PC-9 (cell line): ENCODE measurements at regions not wholly inside any gene's neighbourhood (a gene's known extent, or its start where the extent isn't known, plus 50 kb on each side); places are given as distances from the start of the nearest gene placed in this dataset.

Experiments used
- BruUV-seq: library from RNA; stranded (reverse); fragments of 400-500 nt; replicated peaks from 2 replicates; lab custom pipeline; 2021; lab: Mats Ljungman, UMichigan
- CTCF ChIA-PET: fragments of 300-600 bp; sonication (Branson Sonifier 250); formaldehyde crosslinking; loops from one replicate; lab custom pipeline; 2022; ENCODE audit warnings: antibody characterized with exemption; lab: Charles Lee
- POLR2A ChIA-PET: fragments of 300-600 bp; sonication (Branson Sonifier 250); formaldehyde crosslinking; loops from one replicate; lab custom pipeline; 2022; ENCODE audit warnings: antibody characterized with exemption; ENCODE audit not compliant: unreplicated experiment; lab: Charles Lee
- DNase-seq, 2 experiments: peaks; one replicate each; pipeline versions ENCODE4 v3.0.0 to v3.0.0-alpha.2; 2015 to 2022; ENCODE audit warnings: mixed read lengths in 1 of 2
- H2AFZ ChIP-seq: fragments of 200-600 bp; sonication (generic); 2 replicates; pipeline ENCODE4 v1.8.1; 2017; ENCODE audit warnings: antibody characterized with exemption
- H3F3A ChIP-seq: fragments of 200-600 bp; sonication (generic); 2 replicates; pipeline ENCODE4 v1.8.1; 2017; ENCODE audit warnings: antibody characterized with exemption, mild to moderate bottlenecking, low read depth; ENCODE audit not compliant: insufficient read depth
- H3K27ac ChIP-seq: fragments of 200-600 bp; sonication (generic); 2 replicates; pipeline ENCODE4 v1.6.1; 2016; ENCODE audit warnings: mixed run types
- H3K27me3 ChIP-seq: fragments of 200-600 bp; sonication (generic); 2 replicates; pipeline ENCODE4 v1.6.1; 2016; ENCODE audit warnings: low read depth, mixed run types; ENCODE audit not compliant: insufficient read depth
- H3K36me3 ChIP-seq: fragments of 200-600 bp; sonication (generic); 2 replicates; pipeline ENCODE4 v1.6.1; 2016; ENCODE audit warnings: low read depth, mixed run types
- H3K4me1 ChIP-seq: fragments of 200-600 bp; sonication (generic); replicated peaks from 2 replicates; pipeline ENCODE4 v1.6.1; 2016; ENCODE audit warnings: mixed run types; ENCODE audit not compliant: insufficient read depth
- H3K4me2 ChIP-seq: fragments of 200-600 bp; sonication (generic); 2 replicates; pipeline ENCODE4 v1.6.1; 2017; ENCODE audit warnings: mixed run types
- H3K4me3 ChIP-seq: fragments of 200-600 bp; sonication (generic); 2 replicates; pipeline ENCODE4 v1.6.1; 2016; ENCODE audit warnings: mixed run types
- H3K79me2 ChIP-seq: fragments of 200-600 bp; sonication (generic); 2 replicates; pipeline ENCODE4 v1.6.1; 2017; ENCODE audit warnings: low read depth, mixed run types
- H3K9me2 ChIP-seq: fragments of 200-600 bp; sonication (generic); 2 replicates; pipeline ENCODE4 v1.8.1; 2017; ENCODE audit warnings: mild to moderate bottlenecking; ENCODE audit not compliant: insufficient read depth
- H3K9me3 ChIP-seq: fragments of 200-600 bp; sonication (generic); 2 replicates; pipeline ENCODE4 v1.8.1; 2016; ENCODE audit warnings: low read depth; ENCODE audit not compliant: insufficient read depth
- H4K20me1 ChIP-seq: fragments of 200-600 bp; sonication (generic); 2 replicates; pipeline ENCODE4 v1.8.1; 2017; ENCODE audit not compliant: insufficient read depth
- EZH2 ChIP-seq: fragments of 200-600 bp; sonication (generic); IDR thresholded peaks from 2 replicates; pipeline ENCODE4 v1.8.0; 2017; ENCODE audit warnings: antibody characterized with exemption, low read depth
- intact Hi-C: fragments of 100-400 bp; cut with micrococcal nuclease; formaldehyde crosslinking; loops from one replicate; pipeline ENCODE4 v1.10.0; 2022; ENCODE audit not compliant: unreplicated experiment
- TF ChIP-seq, protein P1 (sequence below): fragments of 200-600 bp; sonication (generic); conservative IDR thresholded peaks from 2 replicates; pipeline ENCODE4 v1.6.1; 2017; ENCODE audit warnings: mixed run types, antibody characterized with exemption, mild to moderate bottlenecking, moderate library complexity

- CTCF ChIA-PET = no interaction called here
- TF ChIP-seq EZH2 = no peak
- TF ChIP-seq, protein P1, sequence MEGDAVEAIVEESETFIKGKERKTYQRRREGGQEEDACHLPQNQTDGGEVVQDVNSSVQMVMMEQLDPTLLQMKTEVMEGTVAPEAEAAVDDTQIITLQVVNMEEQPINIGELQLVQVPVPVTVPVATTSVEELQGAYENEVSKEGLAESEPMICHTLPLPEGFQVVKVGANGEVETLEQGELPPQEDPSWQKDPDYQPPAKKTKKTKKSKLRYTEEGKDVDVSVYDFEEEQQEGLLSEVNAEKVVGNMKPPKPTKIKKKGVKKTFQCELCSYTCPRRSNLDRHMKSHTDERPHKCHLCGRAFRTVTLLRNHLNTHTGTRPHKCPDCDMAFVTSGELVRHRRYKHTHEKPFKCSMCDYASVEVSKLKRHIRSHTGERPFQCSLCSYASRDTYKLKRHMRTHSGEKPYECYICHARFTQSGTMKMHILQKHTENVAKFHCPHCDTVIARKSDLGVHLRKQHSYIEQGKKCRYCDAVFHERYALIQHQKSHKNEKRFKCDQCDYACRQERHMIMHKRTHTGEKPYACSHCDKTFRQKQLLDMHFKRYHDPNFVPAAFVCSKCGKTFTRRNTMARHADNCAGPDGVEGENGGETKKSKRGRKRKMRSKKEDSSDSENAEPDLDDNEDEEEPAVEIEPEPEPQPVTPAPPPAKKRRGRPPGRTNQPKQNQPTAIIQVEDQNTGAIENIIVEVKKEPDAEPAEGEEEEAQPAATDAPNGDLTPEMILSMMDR = no peak
Measured at GRCh38 chr3:99143493-99143892, 242.0 kb upstream of the DCBLD2 start.

GRCh38 chr3:99134986-99135385 lies 233.5 kb upstream of the DCBLD2 start:
- Histone ChIP-seq H3K27me3 (no peaks in the 10 kb centered on the region), H3K4me1 (peaks cover 8% of the 10 kb centered on the region), H4K20me1 (no peaks in the 10 kb centered on the region), H3K79me2 (no peaks in the 10 kb centered on the region), H3F3A (peaks cover under 1% of the 10 kb centered on the region; the same call in 1 of the 2 replicates), H3K9me3 (no peaks in the 10 kb centered on the region; the same call in 1 of the 2 replicates), H3K27ac (no peak overlapping the region), H3K4me2 (no peak overlapping the region), H3K9me2 (no peaks in the 10 kb centered on the region), H2AFZ (no peak overlapping the region), H3K4me3 (no peak overlapping the region), H3K36me3 (no peaks in the 10 kb centered on the region)
- TF ChIP-seq, protein P1 = no peak
- TF ChIP-seq EZH2 = no peak
- ChIA-PET CTCF (interaction anchor here (0.6 kb wide), 1 partner anchor 444 kb away, joined by 5 read pairs; no protein-coding TSS in a partner anchor), POLR2A (no interaction called here)
- DNase-seq = no peak
- BruUV-seq = no TSS peak
- intact Hi-C loops = no loop called here

More at GRCh38 chr3:99143493-99143892, 242.0 kb upstream of the DCBLD2 start:
- Histone ChIP-seq H3F3A (no peaks in the 10 kb centered on the region), H3K36me3 (no peaks in the 10 kb centered on the region), H3K4me3 (no peak overlapping the region), H3K9me2 (no peaks in the 10 kb centered on the region), H3K9me3 (peaks cover 4% of the 10 kb centered on the region; the same call in 1 of the 2 replicates), H4K20me1 (no peaks in the 10 kb centered on the region), H3K79me2 (no peaks in the 10 kb centered on the region), H3K4me2 (no peak overlapping the region), H2AFZ (peak overlapping the region; percentile 23), H3K4me1 (no peaks in the 10 kb centered on the region), H3K27ac (no peak overlapping the region), H3K27me3 (no peaks in the 10 kb centered on the region)
- BruUV-seq = no TSS peak
- POLR2A ChIA-PET = no interaction called here
- intact Hi-C loops = no loop called here
- no peak for DNase-seq

GRCh38 chr3:99131876-99132275 lies 230.4 kb upstream of the DCBLD2 start:
- Histone ChIP-seq H3K4me1 (peaks cover 28% of the 10 kb centered on the region), H3K36me3 (no peaks in the 10 kb centered on the region), H3K4me2 (no peak overlapping the region), H3K27me3 (no peaks in the 10 kb centered on the region), H3K4me3 (no peak overlapping the region), H3K79me2 (no peaks in the 10 kb centered on the region), H3K9me3 (peaks cover 4% of the 10 kb centered on the region; the same call in 1 of the 2 replicates), H2AFZ (no peak overlapping the region), H3F3A (peaks cover 19% of the 10 kb centered on the region; the same call in 1 of the 2 replicates), H4K20me1 (no peaks in the 10 kb centered on the region), H3K9me2 (no peaks in the 10 kb centered on the region), H3K27ac (no peak overlapping the region)
- ChIA-PET POLR2A (interaction anchor here (0.7 kb wide), 1 partner anchor 121 kb away, joined by 4 read pairs; no protein-coding TSS in a partner anchor), CTCF (no interaction called here)
- TF ChIP-seq, protein P1 = no peak
- TF ChIP-seq EZH2 = no peak
- intact Hi-C loops = no loop called here
- no TSS peak for BruUV-seq
- DNase-seq = no peak
